ENCODE measurements at regions not wholly inside any gene's neighbourhood (a gene's known extent, or its start where the extent isn't known, plus 50 kb on each side); places are given as distances from the start of the nearest gene placed in this dataset.

DNA sequence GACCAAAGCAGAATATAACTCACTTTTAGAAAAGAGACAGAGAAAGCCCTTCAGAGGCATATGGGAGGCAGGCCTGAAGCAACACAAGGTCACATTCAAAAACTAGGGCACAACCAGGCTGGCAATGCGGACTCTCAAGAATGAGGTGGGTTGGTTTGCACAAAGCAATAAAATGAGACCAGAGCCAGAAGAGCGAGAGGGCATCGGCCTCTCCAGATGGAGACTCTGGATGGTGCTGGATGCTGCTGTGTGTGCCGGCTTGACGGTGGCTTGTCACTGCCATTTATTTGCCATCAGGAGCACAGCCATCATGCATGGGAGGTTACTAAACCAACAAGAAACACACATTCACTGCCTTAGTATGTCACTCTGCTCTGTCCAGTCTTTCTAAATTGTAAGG lies 649.4 kb downstream of the DIAPH3 start:
- TF ChIP-seq, protein P1, sequence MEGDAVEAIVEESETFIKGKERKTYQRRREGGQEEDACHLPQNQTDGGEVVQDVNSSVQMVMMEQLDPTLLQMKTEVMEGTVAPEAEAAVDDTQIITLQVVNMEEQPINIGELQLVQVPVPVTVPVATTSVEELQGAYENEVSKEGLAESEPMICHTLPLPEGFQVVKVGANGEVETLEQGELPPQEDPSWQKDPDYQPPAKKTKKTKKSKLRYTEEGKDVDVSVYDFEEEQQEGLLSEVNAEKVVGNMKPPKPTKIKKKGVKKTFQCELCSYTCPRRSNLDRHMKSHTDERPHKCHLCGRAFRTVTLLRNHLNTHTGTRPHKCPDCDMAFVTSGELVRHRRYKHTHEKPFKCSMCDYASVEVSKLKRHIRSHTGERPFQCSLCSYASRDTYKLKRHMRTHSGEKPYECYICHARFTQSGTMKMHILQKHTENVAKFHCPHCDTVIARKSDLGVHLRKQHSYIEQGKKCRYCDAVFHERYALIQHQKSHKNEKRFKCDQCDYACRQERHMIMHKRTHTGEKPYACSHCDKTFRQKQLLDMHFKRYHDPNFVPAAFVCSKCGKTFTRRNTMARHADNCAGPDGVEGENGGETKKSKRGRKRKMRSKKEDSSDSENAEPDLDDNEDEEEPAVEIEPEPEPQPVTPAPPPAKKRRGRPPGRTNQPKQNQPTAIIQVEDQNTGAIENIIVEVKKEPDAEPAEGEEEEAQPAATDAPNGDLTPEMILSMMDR (conservative IDR thresholded peaks at IDR 0.05; ENCODE audit: low read depth, low read length), result no peak
- TF ChIP-seq EZH2 (IDR thresholded peaks at IDR 0.05; ENCODE audit: borderline replicate concordance, low read depth, low read length, poor library complexity, severe bottlenecking), result no peak

Measured in A673 (cell line).